ENCODE measurements at regions not wholly inside any gene's neighbourhood (a gene's known extent, or its start where the extent isn't known, plus 50 kb on each side); places are given as distances from the start of the nearest gene placed in this dataset.

DNA sequence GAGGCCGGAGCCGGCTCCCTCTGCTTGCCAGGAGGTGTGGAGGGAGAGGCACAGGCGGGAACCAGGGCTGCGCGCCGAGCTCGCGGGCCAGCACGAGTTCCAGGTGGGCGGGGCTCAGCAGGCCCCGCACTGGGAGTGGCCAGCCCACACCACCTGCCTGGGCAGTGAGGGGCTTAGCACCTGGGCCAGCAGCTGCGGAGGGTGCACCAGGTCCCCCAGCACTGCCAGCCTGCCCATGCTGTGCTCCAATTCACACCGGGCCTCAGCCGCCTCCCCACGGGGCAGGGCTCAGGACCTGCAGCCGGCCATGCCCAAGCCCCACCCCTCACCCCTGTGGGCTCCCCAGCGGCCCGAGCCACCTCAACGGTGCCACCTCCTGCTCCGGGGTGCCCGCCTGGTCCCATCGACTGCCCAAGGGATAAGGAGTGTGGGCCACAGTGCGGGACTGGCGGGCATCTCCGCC lies 72.4 kb upstream of the PPP2R5C start:
- H2BK5ac ChIP-seq (ENCODE audit: low read depth, low read length), result no peak overlapping the region
- no peak overlapping the region for H3K27ac ChIP-seq (ENCODE audit: low read depth, low read length)
- no peak overlapping the region for H4K8ac ChIP-seq (ENCODE audit: extremely low read depth, insufficient read depth, low read length)
- no peak overlapping the region for H2AFZ ChIP-seq (ENCODE audit: low read length)
- no peak overlapping the region for H3K56ac ChIP-seq (replicated peaks; ENCODE audit: insufficient read length, low read depth, low read length)
- H3K9ac ChIP-seq (replicated peaks in 1 of 4; ENCODE audit: extremely low read depth in 1 of 4, low read depth in 3 of 4, low read length in 3 of 4), result no peak overlapping the region
- no peak overlapping the region for H3K18ac ChIP-seq (ENCODE audit: extremely low read depth, low read length)
- 90% methylated on average over 12 of the region's 25 CpGs; no CpG with 5 or more reads in 1 of the 2 experiments for WGBS, 2 experiments (ENCODE audit: extremely low coverage in 1 of 2, insufficient coverage in 1 of 2, insufficient read length in 1 of 2, insufficient replicate concordance in 2 of 2, low coverage in 1 of 2, low lambda C conversion rate in 2 of 2, missing lambda C conversion rate in 1 of 2)
- H3K79me1 ChIP-seq (ENCODE audit: low read depth, low read length), result no peaks in the 10 kb centered on the region
- no peaks in the 10 kb centered on the region for H3K36me3 ChIP-seq (ENCODE audit: control insufficient read depth in 2 of 4, insufficient read depth in 4 of 4, low read length in 3 of 4)
- no peak overlapping the region for H3K14ac ChIP-seq (ENCODE audit: insufficient read length)
- H3K4me2 ChIP-seq (ENCODE audit: insufficient read depth in 1 of 2, low read depth in 2 of 2, low read length in 2 of 2), result no peak overlapping the region
- H2BK15ac ChIP-seq (ENCODE audit: low read length), result no peak overlapping the region
- peaks cover 0 to 9% of the 10 kb centered on the region in 2 experiments; a peak in 1 of 4 replicates for H3K9me3 ChIP-seq (ENCODE audit: insufficient read depth in 2 of 2, low read depth in 1 of 2, low read length in 1 of 2)
- no peak overlapping the region for H2BK12ac ChIP-seq (ENCODE audit: low read depth, low read length)
- H4K91ac ChIP-seq (replicated peaks; ENCODE audit: insufficient read length, low read length), result no peak overlapping the region
- FAIRE-seq (no peak), DNase-seq (ENCODE audit: low read depth in 1 of 2, low spot score in 2 of 2) (no peak)
- no peaks in the 10 kb centered on the region for H4K20me1 ChIP-seq (replicated peaks in 1 of 2; ENCODE audit: control insufficient read depth in 1 of 2, insufficient read depth in 2 of 2, low read length in 2 of 2)
- ChIA-PET CTCF (ENCODE audit: partially characterized antibody) (interaction anchor here (1.6 kb wide), 1 partner anchor 11 kb away, joined by 5 read pairs; no protein-coding TSS in a partner anchor), POLR2A (ENCODE audit: partially characterized antibody) (no interaction called here)
- no peaks in the 10 kb centered on the region for H3K23me2 ChIP-seq (ENCODE audit: low read depth, low read length)
- no peaks in the 10 kb centered on the region for H3K79me2 ChIP-seq (ENCODE audit: control insufficient read depth in 1 of 2, insufficient read depth in 2 of 2, low read length in 2 of 2)
- H3K27me3 ChIP-seq (replicated peaks in 1 of 4; ENCODE audit: control insufficient read depth in 3 of 4, extremely low read depth in 1 of 4, insufficient read depth in 3 of 4, low read length in 3 of 4), result peaks cover 11 to 39% (median 33%) of the 10 kb centered on the region in 4 experiments; a peak in 6 of 7 replicates
- no peak overlapping the region for H3K23ac ChIP-seq (ENCODE audit: insufficient read length)
- no peak overlapping the region for H2BK20ac ChIP-seq (ENCODE audit: low read length)
- no peak overlapping the region for H3K4me3 ChIP-seq (ENCODE audit: extremely low read depth in 1 of 4, insufficient read depth in 2 of 4, low read depth in 3 of 4, low read length in 4 of 4)
- H2AK5ac ChIP-seq (ENCODE audit: low read depth, low read length), result no peak overlapping the region
- no peak overlapping the region for H4K5ac ChIP-seq (ENCODE audit: insufficient read length, low read depth, low read length)
- no peak overlapping the region for H3K4ac ChIP-seq (replicated peaks; ENCODE audit: insufficient read length, low read depth, low read length)
- peaks cover 0 to 4% (median 0%) of the 10 kb centered on the region in 4 experiments; a peak in 3 of 7 replicates for H3K4me1 ChIP-seq (replicated peaks in 1 of 4; ENCODE audit: control insufficient read depth in 3 of 4, insufficient read depth in 4 of 4, low read length in 3 of 4)
- H2BK120ac ChIP-seq (replicated peaks; ENCODE audit: low read depth, low read length), result no peak overlapping the region
